Peyer's patch (tissue), 4 donors: ENCODE measurements at regions not wholly inside any gene's neighbourhood (a gene's known extent, or its start where the extent isn't known, plus 50 kb on each side); places are given as distances from the start of the nearest gene placed in this dataset.

Experiments used
- POLR2A ChIP-seq, 2 donors: fragments of 450-650 bp; IDR thresholded peaks; one replicate each; pipeline ENCODE4 v1.5.1; 2017; ENCODE audit warnings: antibody characterized with exemption in 2 of 2, mild to moderate bottlenecking in 2 of 2, moderate library complexity in 2 of 2
- TF ChIP-seq, protein P1 (sequence below), 6 experiments: fragments of 450-650 bp in 4 of 6; fragments of 200-600 bp in 2 of 6; sonication (generic) in 1 of 6; IDR thresholded peaks; one replicate each; pipeline ENCODE4 v1.5.1; 2017 to 2019; ENCODE audit warnings: antibody characterized with exemption in 6 of 6, mild to moderate bottlenecking in 3 of 6, moderate library complexity in 1 of 6

DNA sequence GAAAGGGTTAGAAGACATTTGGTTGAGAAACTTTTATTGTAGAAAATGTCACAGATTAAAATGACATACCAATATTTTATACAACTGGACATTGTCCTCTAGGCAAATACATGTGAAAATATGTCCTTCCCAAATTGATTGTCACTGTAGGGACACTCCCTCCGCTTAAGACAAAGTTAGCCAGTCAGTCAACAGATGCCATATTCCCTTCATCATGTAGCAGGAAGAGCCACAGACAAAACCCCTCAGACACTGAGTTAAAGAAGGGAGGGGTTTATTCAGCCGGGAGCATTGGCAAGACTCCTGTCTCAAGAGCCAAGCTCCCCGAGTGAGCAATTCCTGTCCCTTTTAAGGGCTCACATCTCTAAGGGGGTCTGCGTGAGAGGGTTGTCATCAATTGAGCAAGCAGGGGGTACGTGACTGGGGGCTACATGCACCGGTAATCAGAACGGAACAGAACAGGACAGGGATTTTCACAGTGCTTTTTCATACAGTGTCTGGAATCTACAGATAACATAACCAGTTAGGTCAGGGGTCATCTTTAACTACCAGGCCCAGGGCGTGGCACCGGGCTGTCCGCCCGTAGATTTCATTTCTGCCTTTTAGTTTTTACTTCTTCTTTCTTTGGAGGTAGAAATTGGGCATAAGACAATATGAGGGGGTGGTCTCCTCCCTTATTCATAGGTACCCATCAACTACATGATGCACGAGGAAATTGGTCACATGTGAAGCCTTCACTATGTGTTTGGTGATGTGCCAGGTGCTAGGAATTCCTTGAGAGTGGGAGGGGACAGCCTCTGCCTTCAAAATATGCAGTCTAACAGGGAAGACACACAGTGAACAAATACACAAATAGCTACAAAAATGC lies 155.7 kb upstream of the CDYL start:
- no peak for TF ChIP-seq POLR2A (IDR thresholded peaks at IDR 0.05)
- TF ChIP-seq, protein P1, sequence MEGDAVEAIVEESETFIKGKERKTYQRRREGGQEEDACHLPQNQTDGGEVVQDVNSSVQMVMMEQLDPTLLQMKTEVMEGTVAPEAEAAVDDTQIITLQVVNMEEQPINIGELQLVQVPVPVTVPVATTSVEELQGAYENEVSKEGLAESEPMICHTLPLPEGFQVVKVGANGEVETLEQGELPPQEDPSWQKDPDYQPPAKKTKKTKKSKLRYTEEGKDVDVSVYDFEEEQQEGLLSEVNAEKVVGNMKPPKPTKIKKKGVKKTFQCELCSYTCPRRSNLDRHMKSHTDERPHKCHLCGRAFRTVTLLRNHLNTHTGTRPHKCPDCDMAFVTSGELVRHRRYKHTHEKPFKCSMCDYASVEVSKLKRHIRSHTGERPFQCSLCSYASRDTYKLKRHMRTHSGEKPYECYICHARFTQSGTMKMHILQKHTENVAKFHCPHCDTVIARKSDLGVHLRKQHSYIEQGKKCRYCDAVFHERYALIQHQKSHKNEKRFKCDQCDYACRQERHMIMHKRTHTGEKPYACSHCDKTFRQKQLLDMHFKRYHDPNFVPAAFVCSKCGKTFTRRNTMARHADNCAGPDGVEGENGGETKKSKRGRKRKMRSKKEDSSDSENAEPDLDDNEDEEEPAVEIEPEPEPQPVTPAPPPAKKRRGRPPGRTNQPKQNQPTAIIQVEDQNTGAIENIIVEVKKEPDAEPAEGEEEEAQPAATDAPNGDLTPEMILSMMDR (IDR thresholded peaks at IDR 0.05), result no peak
